Neural progenitor cell (in vitro differentiated cells): ENCODE measurements at regions not wholly inside any gene's neighbourhood (a gene's known extent, or its start where the extent isn't known, plus 50 kb on each side); places are given as distances from the start of the nearest gene placed in this dataset.

ENCODE experiments used
- DNase-seq: peaks from one replicate; pipeline ENCODE4 v3.0.0-alpha.2; 2016; ENCODE audit warnings: low spot score
- H2AFZ ChIP-seq: fragments of 200-600 bp; sonication (generic); replicated peaks from 2 replicates; pipeline ENCODE4 v1.6.1; 2016; ENCODE audit warnings: antibody characterized with exemption
- H3F3A ChIP-seq: fragments of 200-600 bp; sonication (generic); 2 replicates; pipeline ENCODE4 v1.6.1; 2016; ENCODE audit warnings: antibody characterized with exemption, low read depth
- H3K27ac ChIP-seq: fragments of 200-600 bp; sonication (generic); 2 replicates; pipeline ENCODE4 v1.5.1; 2016; ENCODE audit warnings: mild to moderate bottlenecking
- H3K27me3 ChIP-seq: fragments of 200-600 bp; sonication (generic); 2 replicates; pipeline ENCODE4 v1.6.1; 2016; ENCODE audit warnings: mild to moderate bottlenecking, moderate library complexity
- H3K36me3 ChIP-seq: fragments of 200-600 bp; sonication (generic); 2 replicates; pipeline ENCODE4 v1.5.1; 2016
- H3K4me1 ChIP-seq: fragments of 200-600 bp; sonication (generic); 2 replicates; pipeline ENCODE4 v1.6.1; 2016; ENCODE audit warnings: mixed run types
- H3K4me2 ChIP-seq: fragments of 200-600 bp; sonication (generic); 2 replicates; pipeline ENCODE4 v1.6.1; 2016
- H3K4me3 ChIP-seq: fragments of 200-600 bp; sonication (generic); 2 replicates; pipeline ENCODE4 v1.5.1; 2016
- H3K79me2 ChIP-seq: fragments of 200-600 bp; sonication (generic); 2 replicates; pipeline ENCODE4 v1.6.1; 2016; ENCODE audit warnings: low read depth
- H3K9ac ChIP-seq: fragments of 200-600 bp; sonication (generic); 2 replicates; pipeline ENCODE4 v1.6.1; 2016
- H3K9me3 ChIP-seq: fragments of 200-600 bp; sonication (generic); 2 replicates; pipeline ENCODE4 v1.5.1; 2016; ENCODE audit warnings: low read depth
- H4K20me1 ChIP-seq: fragments of 200-600 bp; sonication (generic); 2 replicates; pipeline ENCODE4 v1.6.1; 2016; ENCODE audit warnings: low read depth
- H3K27ac Mint-ChIP-seq: 3 replicates; pipeline ENCODE4 v1.8.0; 2021; ENCODE audit warnings: mixed read lengths
- H3K27me3 Mint-ChIP-seq: 2 replicates; pipeline ENCODE4 v1.8.0; 2022; ENCODE audit warnings: low read depth, mild to moderate bottlenecking, inconsistent platforms, moderate library complexity, mixed read lengths; ENCODE audit not compliant: insufficient read depth
- H3K36me3 Mint-ChIP-seq: 3 replicates; pipeline ENCODE4 v1.8.0; 2021; ENCODE audit warnings: mixed read lengths
- H3K4me1 Mint-ChIP-seq: 3 replicates; pipeline ENCODE4 v1.8.0; 2021; ENCODE audit warnings: mixed read lengths
- H3K4me3 Mint-ChIP-seq: 3 replicates; pipeline ENCODE4 v1.8.0; 2021; ENCODE audit warnings: mild to moderate bottlenecking, moderate library complexity, mixed read lengths
- H3K9me3 Mint-ChIP-seq: 3 replicates; pipeline ENCODE4 v1.8.0; 2020; ENCODE audit warnings: mixed read lengths
- CTCF ChIP-seq: fragments of 200-600 bp; sonication (generic); IDR thresholded peaks from 2 replicates; pipeline ENCODE4 v1.5.1; 2017; ENCODE audit warnings: antibody characterized with exemption, mild to moderate bottlenecking
- EZH2 ChIP-seq: fragments of 200-600 bp; sonication (generic); IDR thresholded peaks from 2 replicates; pipeline ENCODE4 v1.6.1; 2017; ENCODE audit warnings: antibody characterized with exemption, mild to moderate bottlenecking, moderate library complexity
- EZH2phosphoT487 ChIP-seq: fragments of 200-600 bp; sonication (generic); IDR thresholded peaks from 2 replicates; pipeline ENCODE4 v1.6.1; 2017; ENCODE audit warnings: antibody characterized with exemption

GRCh38 chr4:132299841-132300240 lies 849.3 kb upstream of the PCDH10 start:
- Mint-ChIP-seq H3K9me3 (no peaks in the 10 kb centered on the region), H3K27ac (no peak overlapping the region), H3K4me1 (peaks cover 3% of the 10 kb centered on the region), H3K36me3 (no peaks in the 10 kb centered on the region), H3K27me3 (no peaks in the 10 kb centered on the region), H3K4me3 (no peak overlapping the region)
- Histone ChIP-seq H3K27me3 (no peaks in the 10 kb centered on the region), H3K9ac (no peak overlapping the region), H3F3A (no peaks in the 10 kb centered on the region), H3K4me3 (no peak overlapping the region), H3K4me1 (no peaks in the 10 kb centered on the region), H3K4me2 (no peak overlapping the region), H4K20me1 (no peaks in the 10 kb centered on the region), H3K36me3 (no peaks in the 10 kb centered on the region), H3K27ac (no peak overlapping the region), H2AFZ (no peak overlapping the region), H3K9me3 (no peaks in the 10 kb centered on the region), H3K79me2 (no peaks in the 10 kb centered on the region)
- TF ChIP-seq CTCF (no peak), EZH2phosphoT487 (no peak)
- DNase-seq, result no peak

GRCh38 chr4:132312521-132312920 lies 836.6 kb upstream of the PCDH10 start:
- no peaks in the 10 kb centered on the region for H3K27me3 Mint-ChIP-seq

GRCh38 chr4:132313852-132314251 lies 835.2 kb upstream of the PCDH10 start:
- peaks cover 3% of the 10 kb centered on the region for H3K4me1 Mint-ChIP-seq

More at GRCh38 chr4:132312521-132312920, 836.6 kb upstream of the PCDH10 start:
- TF ChIP-seq CTCF (no peak), EZH2phosphoT487 (no peak), EZH2 (no peak)
- no peaks in the 10 kb centered on the region for H3K36me3 Mint-ChIP-seq
- Histone ChIP-seq H3K36me3 (no peaks in the 10 kb centered on the region), H3K27me3 (no peaks in the 10 kb centered on the region), H3K79me2 (no peaks in the 10 kb centered on the region), H3K9ac (no peak overlapping the region), H3K4me1 (no peaks in the 10 kb centered on the region), H3K4me2 (no peak overlapping the region), H3F3A (no peaks in the 10 kb centered on the region), H4K20me1 (no peaks in the 10 kb centered on the region), H2AFZ (no peak overlapping the region), H3K4me3 (no peak overlapping the region), H3K27ac (no peak overlapping the region), H3K9me3 (no peaks in the 10 kb centered on the region)
- no peak overlapping the region for H3K4me3 Mint-ChIP-seq
- no peak for DNase-seq
- peaks cover 3% of the 10 kb centered on the region for H3K4me1 Mint-ChIP-seq
- no peak overlapping the region for H3K27ac Mint-ChIP-seq
- H3K9me3 Mint-ChIP-seq, result peaks cover 2% of the 10 kb centered on the region

More at GRCh38 chr4:132313852-132314251, 835.2 kb upstream of the PCDH10 start:
- no peaks in the 10 kb centered on the region for H3K79me2 ChIP-seq
- no peaks in the 10 kb centered on the region for H3K4me1 ChIP-seq
- H3K9me3 Mint-ChIP-seq, result no peaks in the 10 kb centered on the region
- no peak overlapping the region for H3K4me3 Mint-ChIP-seq
- no peaks in the 10 kb centered on the region for H3K27me3 ChIP-seq
- H4K20me1 ChIP-seq, result no peaks in the 10 kb centered on the region
- no peaks in the 10 kb centered on the region for H3K36me3 ChIP-seq
- no peak overlapping the region for H3K27ac Mint-ChIP-seq
- no peak for DNase-seq
- H3K4me3 ChIP-seq, result no peak overlapping the region
- no peak overlapping the region for H3K27ac ChIP-seq
- H3K4me2 ChIP-seq, result no peak overlapping the region
- H3F3A ChIP-seq, result no peaks in the 10 kb centered on the region
- no peaks in the 10 kb centered on the region for H3K36me3 Mint-ChIP-seq
- H2AFZ ChIP-seq, result no peak overlapping the region
- H3K9me3 ChIP-seq, result no peaks in the 10 kb centered on the region
- no peaks in the 10 kb centered on the region for H3K27me3 Mint-ChIP-seq
- H3K9ac ChIP-seq, result no peak overlapping the region
- TF ChIP-seq EZH2phosphoT487 (no peak), CTCF (no peak), EZH2 (no peak)
